HUES48 (cell line): ENCODE measurements at regions not wholly inside any gene's neighbourhood (a gene's known extent, or its start where the extent isn't known, plus 50 kb on each side); places are given as distances from the start of the nearest gene placed in this dataset.

Source experiments
- H3K27ac ChIP-seq: one replicate; pipeline ENCODE4 v1.7.0; 2013; ENCODE audit warnings: low read depth, low read length, inconsistent platforms
- H3K27me3 ChIP-seq: 2 replicates; pipeline ENCODE4 v1.6.1; 2013; ENCODE audit warnings: mild to moderate bottlenecking, low read length; ENCODE audit not compliant: control insufficient read depth, insufficient read depth
- H3K36me3 ChIP-seq: 2 replicates; pipeline ENCODE4 v1.6.1; 2013; ENCODE audit warnings: low read length; ENCODE audit not compliant: control insufficient read depth, insufficient read depth
- H3K4me1 ChIP-seq: 2 replicates; pipeline ENCODE4 v1.6.1; 2013; ENCODE audit warnings: mild to moderate bottlenecking, low read length; ENCODE audit not compliant: control insufficient read depth, insufficient read depth
- H3K4me3 ChIP-seq: 2 replicates; pipeline ENCODE4 v1.5.1; 2013; ENCODE audit warnings: mild to moderate bottlenecking, low read depth, low read length
- H3K9ac ChIP-seq: 2 replicates; pipeline ENCODE4 v1.6.1; 2013; ENCODE audit warnings: mild to moderate bottlenecking, low read depth, low read length, moderate library complexity
- H3K9me3 ChIP-seq: 2 replicates; pipeline ENCODE4 v1.6.1; 2013; ENCODE audit warnings: low read length; ENCODE audit not compliant: control insufficient read depth, insufficient read depth

GRCh38 chr10:129396021-129396722 is 70.9 kb upstream of the MGMT start:
- no peaks in the 10 kb centered on the region for H3K36me3 ChIP-seq
- H3K9me3 ChIP-seq, result no peaks in the 10 kb centered on the region
- no peaks in the 10 kb centered on the region for H3K27me3 ChIP-seq
- peaks cover 8% of the 10 kb centered on the region; the same call in 1 of the 2 replicates for H3K4me1 ChIP-seq
- H3K27ac ChIP-seq, result no peak overlapping the region
- no peak overlapping the region for H3K4me3 ChIP-seq
- H3K9ac ChIP-seq, result no peak overlapping the region

GRCh38 chr10:129397198-129397974 is 69.7 kb upstream of the MGMT start:
- H3K4me3 ChIP-seq, result no peak overlapping the region
- no peaks in the 10 kb centered on the region for H3K9me3 ChIP-seq
- no peaks in the 10 kb centered on the region for H3K27me3 ChIP-seq
- H3K4me1 ChIP-seq, result peaks cover 8% of the 10 kb centered on the region; the same call in 1 of the 2 replicates
- no peak overlapping the region for H3K27ac ChIP-seq
- no peak overlapping the region for H3K9ac ChIP-seq
- no peaks in the 10 kb centered on the region for H3K36me3 ChIP-seq

- H3K9me3 ChIP-seq, result no peaks in the 10 kb centered on the region
- H3K9ac ChIP-seq, result no peak overlapping the region
- no peak overlapping the region for H3K4me3 ChIP-seq
- no peaks in the 10 kb centered on the region for H3K27me3 ChIP-seq
- peaks cover 8% of the 10 kb centered on the region; the same call in 1 of the 2 replicates for H3K4me1 ChIP-seq
- H3K36me3 ChIP-seq, result no peaks in the 10 kb centered on the region
- H3K27ac ChIP-seq, result no peak overlapping the region
Measured at GRCh38 chr10:129398711-129399141, 68.3 kb upstream of the MGMT start.

GRCh38 chr10:129400426-129400825 is 66.6 kb upstream of the MGMT start:
- Histone ChIP-seq H3K9ac (no peak overlapping the region), H3K27ac (no peak overlapping the region), H3K27me3 (no peaks in the 10 kb centered on the region), H3K4me1 (no peaks in the 10 kb centered on the region), H3K9me3 (no peaks in the 10 kb centered on the region), H3K4me3 (no peak overlapping the region), H3K36me3 (no peaks in the 10 kb centered on the region)

GRCh38 chr10:129402459-129402858 is 64.6 kb upstream of the MGMT start:
- Histone ChIP-seq H3K4me1 (no peaks in the 10 kb centered on the region), H3K27me3 (no peaks in the 10 kb centered on the region), H3K27ac (no peak overlapping the region), H3K9me3 (no peaks in the 10 kb centered on the region), H3K4me3 (no peak overlapping the region), H3K36me3 (no peaks in the 10 kb centered on the region), H3K9ac (no peak overlapping the region)

- H3K4me3 ChIP-seq, result no peak overlapping the region
- H3K4me1 ChIP-seq, result no peaks in the 10 kb centered on the region
- H3K9me3 ChIP-seq, result no peaks in the 10 kb centered on the region
- H3K27ac ChIP-seq, result no peak overlapping the region
- H3K36me3 ChIP-seq, result no peaks in the 10 kb centered on the region
- no peak overlapping the region for H3K9ac ChIP-seq
- no peaks in the 10 kb centered on the region for H3K27me3 ChIP-seq
Measured at GRCh38 chr10:129404091-129404490, 63.0 kb upstream of the MGMT start.

- no peaks in the 10 kb centered on the region for H3K4me1 ChIP-seq
- H3K9me3 ChIP-seq, result no peaks in the 10 kb centered on the region
- H3K9ac ChIP-seq, result no peak overlapping the region
- no peak overlapping the region for H3K27ac ChIP-seq
- H3K4me3 ChIP-seq, result no peak overlapping the region
- no peaks in the 10 kb centered on the region for H3K36me3 ChIP-seq
- H3K27me3 ChIP-seq, result no peaks in the 10 kb centered on the region
Measured at GRCh38 chr10:129405389-129405788, 61.7 kb upstream of the MGMT start.

GRCh38 chr10:129410688-129411392 is 56.2 kb upstream of the MGMT start:
- Histone ChIP-seq H3K27me3 (no peaks in the 10 kb centered on the region), H3K36me3 (no peaks in the 10 kb centered on the region), H3K9me3 (no peaks in the 10 kb centered on the region), H3K27ac (no peak overlapping the region), H3K4me1 (no peaks in the 10 kb centered on the region), H3K9ac (no peak overlapping the region), H3K4me3 (no peak overlapping the region)

GRCh38 chr10:129411393-129411705 is 55.7 kb upstream of the MGMT start:
- Histone ChIP-seq H3K27ac (no peak overlapping the region), H3K36me3 (no peaks in the 10 kb centered on the region), H3K4me3 (no peak overlapping the region), H3K27me3 (no peaks in the 10 kb centered on the region), H3K4me1 (no peaks in the 10 kb centered on the region), H3K9me3 (no peaks in the 10 kb centered on the region), H3K9ac (no peak overlapping the region)

- Histone ChIP-seq H3K9me3 (no peaks in the 10 kb centered on the region), H3K36me3 (no peaks in the 10 kb centered on the region), H3K4me3 (no peak overlapping the region), H3K4me1 (no peaks in the 10 kb centered on the region), H3K9ac (no peak overlapping the region), H3K27me3 (no peaks in the 10 kb centered on the region), H3K27ac (no peak overlapping the region)
Measured at GRCh38 chr10:129411772-129412171, 55.3 kb upstream of the MGMT start.

GRCh38 chr10:129413024-129413423 is 54.0 kb upstream of the MGMT start:
- no peak overlapping the region for H3K9ac ChIP-seq
- H3K36me3 ChIP-seq, result no peaks in the 10 kb centered on the region
- no peaks in the 10 kb centered on the region for H3K27me3 ChIP-seq

More at GRCh38 chr10:129413024-129413423, 54.0 kb upstream of the MGMT start:
- Histone ChIP-seq H3K4me3 (no peak overlapping the region), H3K4me1 (no peaks in the 10 kb centered on the region), H3K27ac (no peak overlapping the region), H3K9me3 (no peaks in the 10 kb centered on the region)
